ENCODE measurements at regions not wholly inside any gene's neighbourhood (a gene's known extent, or its start where the extent isn't known, plus 50 kb on each side); places are given as distances from the start of the nearest gene placed in this dataset.
"Not testable (repeated sequence)": the region's sequence is repeated elsewhere in the genome, so short reads cannot be mapped to it uniquely, and the experiment has no call there.

DNA sequence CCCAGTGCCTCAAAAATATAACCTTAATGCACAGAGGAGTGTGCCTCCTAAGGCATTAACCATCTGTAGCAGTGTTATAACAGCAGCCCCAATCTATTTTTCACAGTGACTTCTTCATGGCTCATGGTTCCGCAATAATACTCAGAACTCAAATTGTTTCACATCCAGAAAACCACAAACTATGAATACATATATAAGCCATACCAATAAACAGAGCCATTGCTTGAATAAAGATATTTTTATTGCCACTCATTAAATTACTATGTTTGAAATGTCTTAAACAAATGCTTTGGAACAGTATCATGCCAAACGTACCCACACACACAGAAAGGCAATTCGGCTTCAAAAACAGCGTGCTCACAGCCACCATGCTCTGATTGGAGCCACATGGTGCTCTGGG is 629.3 kb upstream of the NRP1 start:
- Histone ChIP-seq H3K4me3 (ENCODE audit: low read depth, low read length) (no peak overlapping the region), H3K9me3 (ENCODE audit: control insufficient read depth, insufficient read depth, low read depth, low read length) (no peaks in the 10 kb centered on the region)

GRCh38 chr10:33956322-33956721 is 621.9 kb upstream of the NRP1 start:
- H3K9ac ChIP-seq (ENCODE audit: low read length); H3K36me3 ChIP-seq (ENCODE audit: control insufficient read depth, insufficient read depth, low read length); H3K27me3 ChIP-seq (ENCODE audit: control insufficient read depth, insufficient read depth, low read length); H3K27ac ChIP-seq (ENCODE audit: low read depth, low read length); H3K4me3 ChIP-seq (ENCODE audit: low read depth, low read length); H3K4me1 ChIP-seq (ENCODE audit: control insufficient read depth, insufficient read depth, low read length); H3K9me3 ChIP-seq (ENCODE audit: control insufficient read depth, insufficient read depth, low read depth, low read length): not testable (repeated sequence)

More for the DNA sequence above, 629.3 kb upstream of the NRP1 start:
- Histone ChIP-seq H3K36me3 (ENCODE audit: control insufficient read depth, insufficient read depth, low read length) (no peaks in the 10 kb centered on the region), H3K4me1 (ENCODE audit: control insufficient read depth, insufficient read depth, low read length) (no peaks in the 10 kb centered on the region), H3K27ac (ENCODE audit: low read depth, low read length) (no peak overlapping the region), H3K9ac (ENCODE audit: low read length) (no peak overlapping the region), H3K27me3 (ENCODE audit: control insufficient read depth, insufficient read depth, low read length) (no peaks in the 10 kb centered on the region)

- Histone ChIP-seq H3K9ac (ENCODE audit: low read length) (no peak overlapping the region), H3K4me3 (ENCODE audit: low read depth, low read length) (no peak overlapping the region), H3K27me3 (ENCODE audit: control insufficient read depth, insufficient read depth, low read length) (no peaks in the 10 kb centered on the region), H3K4me1 (ENCODE audit: control insufficient read depth, insufficient read depth, low read length) (no peaks in the 10 kb centered on the region), H3K36me3 (ENCODE audit: control insufficient read depth, insufficient read depth, low read length) (no peaks in the 10 kb centered on the region), H3K9me3 (ENCODE audit: control insufficient read depth, insufficient read depth, low read depth, low read length) (no peaks in the 10 kb centered on the region), H3K27ac (ENCODE audit: low read depth, low read length) (no peak overlapping the region)
These were observed 621.2 kb upstream of the NRP1 start for GRCh38 chr10:33955676-33956075.

GRCh38 chr10:33952692-33953360 is 618.4 kb upstream of the NRP1 start:
- no peak overlapping the region for H3K9ac ChIP-seq (ENCODE audit: low read length)
- H3K36me3 ChIP-seq (ENCODE audit: control insufficient read depth, insufficient read depth, low read length): no peaks in the 10 kb centered on the region
- H3K4me3 ChIP-seq (ENCODE audit: low read depth, low read length): no peak overlapping the region
- H3K9me3 ChIP-seq (ENCODE audit: control insufficient read depth, insufficient read depth, low read depth, low read length): no peaks in the 10 kb centered on the region
- H3K4me1 ChIP-seq (ENCODE audit: control insufficient read depth, insufficient read depth, low read length): no peaks in the 10 kb centered on the region
- H3K27me3 ChIP-seq (ENCODE audit: control insufficient read depth, insufficient read depth, low read length): no peaks in the 10 kb centered on the region
- H3K27ac ChIP-seq (ENCODE audit: low read depth, low read length): no peak overlapping the region

DNA sequence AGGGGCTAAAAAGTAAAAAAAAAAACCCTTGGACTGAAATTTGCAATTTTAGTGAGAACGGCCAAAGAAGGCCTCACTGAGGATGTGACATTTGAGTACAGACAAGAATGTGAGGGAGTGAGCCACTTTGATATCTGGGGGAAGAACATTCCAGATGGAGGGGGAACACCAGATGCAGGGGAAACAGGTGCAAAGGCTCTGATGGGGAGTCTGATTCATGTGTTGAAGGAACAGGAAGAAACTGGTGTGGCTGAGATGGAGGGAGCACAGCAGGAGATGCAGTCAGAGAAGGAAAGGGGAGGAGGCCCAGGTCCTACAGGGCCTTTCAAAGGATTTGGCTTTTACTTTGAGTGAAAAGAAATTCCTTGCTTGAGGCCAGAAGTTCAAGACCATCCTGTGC is 615.7 kb upstream of the NRP1 start:
- Histone ChIP-seq H3K36me3 (ENCODE audit: control insufficient read depth, insufficient read depth, low read length) (no peaks in the 10 kb centered on the region), H3K9ac (ENCODE audit: low read length) (no peak overlapping the region), H3K27me3 (ENCODE audit: control insufficient read depth, insufficient read depth, low read length) (no peaks in the 10 kb centered on the region), H3K4me1 (ENCODE audit: control insufficient read depth, insufficient read depth, low read length) (no peaks in the 10 kb centered on the region), H3K4me3 (ENCODE audit: low read depth, low read length) (no peak overlapping the region), H3K9me3 (ENCODE audit: control insufficient read depth, insufficient read depth, low read depth, low read length) (peaks cover 6% of the 10 kb centered on the region), H3K27ac (ENCODE audit: low read depth, low read length) (no peak overlapping the region)

DNA sequence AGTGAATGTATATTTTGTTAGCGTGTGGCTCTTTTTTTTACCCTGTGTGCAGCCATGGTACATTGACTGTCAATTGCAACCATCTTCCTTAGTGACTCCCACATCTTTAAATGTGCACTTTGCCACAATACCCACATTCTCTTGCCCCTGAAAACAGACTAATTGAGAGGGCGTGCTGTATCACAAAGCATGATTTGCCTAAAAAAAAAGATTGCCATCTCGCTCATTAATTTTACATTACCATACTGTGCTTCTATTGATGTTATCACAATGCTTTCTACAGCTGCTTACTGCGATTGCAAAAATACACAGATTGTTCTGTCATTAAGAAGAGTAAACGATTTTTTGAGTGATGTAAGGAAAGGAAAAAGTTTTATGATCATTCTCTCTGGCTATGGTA is 613.1 kb upstream of the NRP1 start:
- no peak overlapping the region for H3K27ac ChIP-seq (ENCODE audit: low read depth, low read length)
- H3K9me3 ChIP-seq (ENCODE audit: control insufficient read depth, insufficient read depth, low read depth, low read length): peaks cover 14% of the 10 kb centered on the region
- H3K4me3 ChIP-seq (ENCODE audit: low read depth, low read length): no peak overlapping the region
- H3K9ac ChIP-seq (ENCODE audit: low read length): no peak overlapping the region
- H3K36me3 ChIP-seq (ENCODE audit: control insufficient read depth, insufficient read depth, low read length): no peaks in the 10 kb centered on the region
- no peaks in the 10 kb centered on the region for H3K27me3 ChIP-seq (ENCODE audit: control insufficient read depth, insufficient read depth, low read length)
- no peaks in the 10 kb centered on the region for H3K4me1 ChIP-seq (ENCODE audit: control insufficient read depth, insufficient read depth, low read length)

DNA sequence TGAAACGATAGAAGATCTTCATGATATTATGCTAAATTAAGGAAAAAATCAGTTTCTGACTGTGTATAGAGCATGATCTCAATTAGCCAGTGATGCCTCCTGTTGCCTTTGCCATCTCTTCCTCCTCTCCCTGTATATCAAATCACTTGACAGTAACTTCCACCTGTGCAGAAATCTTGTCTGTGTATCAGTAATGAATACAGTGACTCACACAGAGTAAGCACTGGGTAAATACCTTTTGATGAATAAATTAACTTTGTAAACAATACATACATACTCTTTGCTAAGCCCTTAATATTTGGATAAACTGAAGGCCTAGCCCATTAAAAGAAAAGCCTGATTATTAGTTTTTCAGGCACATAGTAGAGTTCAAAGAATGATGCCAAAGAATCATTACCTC is 610.6 kb upstream of the NRP1 start:
- Histone ChIP-seq H3K4me3 (ENCODE audit: low read depth, low read length) (no peak overlapping the region), H3K4me1 (ENCODE audit: control insufficient read depth, insufficient read depth, low read length) (no peaks in the 10 kb centered on the region), H3K9me3 (ENCODE audit: control insufficient read depth, insufficient read depth, low read depth, low read length) (peaks cover 14% of the 10 kb centered on the region), H3K9ac (ENCODE audit: low read length) (no peak overlapping the region), H3K27me3 (ENCODE audit: control insufficient read depth, insufficient read depth, low read length) (no peaks in the 10 kb centered on the region), H3K27ac (ENCODE audit: low read depth, low read length) (no peak overlapping the region), H3K36me3 (ENCODE audit: control insufficient read depth, insufficient read depth, low read length) (no peaks in the 10 kb centered on the region)

DNA sequence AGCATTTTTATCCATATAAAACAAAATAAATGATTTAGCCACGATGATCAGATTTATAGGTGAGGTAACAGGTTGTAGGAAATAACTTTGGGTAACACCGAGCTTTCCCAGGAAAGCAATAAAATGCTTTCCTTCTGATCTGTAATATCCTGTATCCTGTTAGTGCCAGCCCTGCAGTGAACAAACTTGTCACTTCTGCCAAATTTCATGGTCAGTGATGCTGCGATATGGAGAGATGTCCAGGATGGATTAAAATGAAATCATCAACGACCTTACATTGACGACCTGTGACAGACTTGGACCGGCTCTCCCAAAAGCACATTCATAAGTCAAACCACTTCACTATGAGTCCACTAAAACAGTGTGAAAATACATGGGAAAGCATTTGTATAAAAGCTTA is 608.0 kb upstream of the NRP1 start:
- no peak overlapping the region for H3K27ac ChIP-seq (ENCODE audit: low read depth, low read length)
- H3K9me3 ChIP-seq (ENCODE audit: control insufficient read depth, insufficient read depth, low read depth, low read length): peaks cover 14% of the 10 kb centered on the region
- H3K9ac ChIP-seq (ENCODE audit: low read length): no peak overlapping the region
- H3K36me3 ChIP-seq (ENCODE audit: control insufficient read depth, insufficient read depth, low read length): no peaks in the 10 kb centered on the region
- no peaks in the 10 kb centered on the region for H3K27me3 ChIP-seq (ENCODE audit: control insufficient read depth, insufficient read depth, low read length)
- H3K4me1 ChIP-seq (ENCODE audit: control insufficient read depth, insufficient read depth, low read length): no peaks in the 10 kb centered on the region; the same call in 1 of the 2 replicates
- no peak overlapping the region for H3K4me3 ChIP-seq (ENCODE audit: low read depth, low read length)

DNA sequence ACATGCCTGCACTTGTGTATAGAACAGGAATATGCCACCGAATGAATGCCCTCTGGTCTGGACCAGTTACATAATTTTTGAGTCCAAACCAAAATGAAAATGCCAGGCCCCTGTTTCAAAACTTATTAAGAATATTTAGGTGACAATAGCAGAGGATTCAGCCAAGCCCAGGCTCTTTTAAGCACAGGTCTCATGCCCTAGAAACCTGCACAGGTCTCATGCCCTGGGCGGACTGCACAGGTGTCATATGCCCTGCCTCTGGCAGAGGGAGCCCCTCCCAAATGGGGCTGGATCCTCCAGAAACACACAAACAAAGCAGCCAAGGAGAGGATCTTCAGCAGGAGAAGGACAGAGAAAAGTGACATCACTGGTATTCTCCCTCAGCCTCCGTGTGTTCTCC is 605.4 kb upstream of the NRP1 start:
- Histone ChIP-seq H3K4me3 (ENCODE audit: low read depth, low read length) (no peak overlapping the region), H3K27me3 (ENCODE audit: control insufficient read depth, insufficient read depth, low read length) (no peaks in the 10 kb centered on the region), H3K27ac (ENCODE audit: low read depth, low read length) (no peak overlapping the region), H3K4me1 (ENCODE audit: control insufficient read depth, insufficient read depth, low read length) (no peaks in the 10 kb centered on the region; the same call in 1 of the 2 replicates), H3K9me3 (ENCODE audit: control insufficient read depth, insufficient read depth, low read depth, low read length) (0 out of 2 replicates have a peak, but pooled peaks cover 5% of the 10 kb centered on the region), H3K9ac (ENCODE audit: low read length) (no peak overlapping the region), H3K36me3 (ENCODE audit: control insufficient read depth, insufficient read depth, low read length) (no peaks in the 10 kb centered on the region)

GRCh38 chr10:33939410-33939809 is 604.9 kb upstream of the NRP1 start:
- Histone ChIP-seq H3K4me3 (ENCODE audit: low read depth, low read length) (no peak overlapping the region), H3K9me3 (ENCODE audit: control insufficient read depth, insufficient read depth, low read depth, low read length) (0 out of 2 replicates have a peak, but pooled peaks cover 2% of the 10 kb centered on the region), H3K27me3 (ENCODE audit: control insufficient read depth, insufficient read depth, low read length) (no peaks in the 10 kb centered on the region), H3K36me3 (ENCODE audit: control insufficient read depth, insufficient read depth, low read length) (no peaks in the 10 kb centered on the region), H3K4me1 (ENCODE audit: control insufficient read depth, insufficient read depth, low read length) (no peaks in the 10 kb centered on the region; the same call in 1 of the 2 replicates), H3K27ac (ENCODE audit: low read depth, low read length) (no peak overlapping the region), H3K9ac (ENCODE audit: low read length) (no peak overlapping the region)

DNA sequence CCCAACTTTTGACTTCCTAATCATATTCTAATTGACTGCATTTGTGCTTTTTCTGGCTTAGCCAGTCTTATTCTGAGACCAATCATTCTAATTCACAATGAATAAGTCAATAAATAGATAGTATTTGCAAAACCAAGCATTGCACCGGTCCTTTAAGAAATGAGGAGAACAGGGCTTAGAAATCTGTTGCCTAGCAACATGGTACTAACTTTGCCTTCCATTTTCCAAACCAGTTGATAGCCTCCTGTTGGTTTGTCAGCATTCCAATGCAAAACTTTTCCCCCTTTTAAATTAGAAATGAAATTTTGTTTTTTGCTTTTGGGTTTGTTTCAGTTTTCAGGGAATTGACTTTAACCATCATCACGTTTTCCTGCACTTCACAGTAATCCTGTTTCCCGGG is 603.5 kb upstream of the NRP1 start:
- no peaks in the 10 kb centered on the region for H3K9me3 ChIP-seq (ENCODE audit: control insufficient read depth, insufficient read depth, low read depth, low read length)
- no peaks in the 10 kb centered on the region; the same call in 1 of the 2 replicates for H3K4me1 ChIP-seq (ENCODE audit: control insufficient read depth, insufficient read depth, low read length)
- no peak overlapping the region for H3K9ac ChIP-seq (ENCODE audit: low read length)
- H3K4me3 ChIP-seq (ENCODE audit: low read depth, low read length): no peak overlapping the region
- no peaks in the 10 kb centered on the region for H3K27me3 ChIP-seq (ENCODE audit: control insufficient read depth, insufficient read depth, low read length)
- H3K36me3 ChIP-seq (ENCODE audit: control insufficient read depth, insufficient read depth, low read length): no peaks in the 10 kb centered on the region
- no peak overlapping the region for H3K27ac ChIP-seq (ENCODE audit: low read depth, low read length)
